Stimulated activated CD4-positive, alpha-beta T cell treated with anti-CD3 and anti-CD28 coated beads, Interleukin-12 subunit alpha, Interleukin-12 subunit beta, amount 100 ng/mL, for 4 hours (primary cell): ENCODE measurements at regions not wholly inside any gene's neighbourhood (a gene's known extent, or its start where the extent isn't known, plus 50 kb on each side); places are given as distances from the start of the nearest gene placed in this dataset.
"Not testable (repeated sequence)": the region's sequence is repeated elsewhere in the genome, so short reads cannot be mapped to it uniquely, and the experiment has no call there.

ENCODE experiments used
- DNase-seq: peaks from one replicate; pipeline ENCODE4 v3.0.0-alpha.2; 2020

- no peak for DNase-seq
These were observed 147.1 kb downstream of the C11orf91 start for GRCh38 chr11:33553486-33553885.

DNA sequence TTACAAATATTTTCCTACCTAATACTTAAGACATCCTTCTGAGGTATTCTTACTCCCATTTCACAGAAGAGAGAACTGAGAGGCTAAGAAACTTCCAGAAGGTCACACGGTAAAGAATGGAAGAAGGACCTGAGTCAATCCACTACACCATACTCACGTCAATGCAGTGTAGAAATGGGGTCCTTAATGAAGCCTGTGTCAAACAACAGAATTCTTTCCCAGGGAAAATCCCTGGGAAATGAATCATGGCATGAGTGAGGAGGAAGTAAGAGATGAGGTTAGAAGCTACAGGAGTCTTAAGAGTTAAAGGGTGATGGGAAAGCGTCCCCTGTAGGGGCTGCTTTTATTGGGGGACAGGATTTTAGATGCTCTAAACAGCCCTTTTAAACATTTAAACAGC lies 147.9 kb downstream of the C11orf91 start:
- DNase-seq = no peak

DNA sequence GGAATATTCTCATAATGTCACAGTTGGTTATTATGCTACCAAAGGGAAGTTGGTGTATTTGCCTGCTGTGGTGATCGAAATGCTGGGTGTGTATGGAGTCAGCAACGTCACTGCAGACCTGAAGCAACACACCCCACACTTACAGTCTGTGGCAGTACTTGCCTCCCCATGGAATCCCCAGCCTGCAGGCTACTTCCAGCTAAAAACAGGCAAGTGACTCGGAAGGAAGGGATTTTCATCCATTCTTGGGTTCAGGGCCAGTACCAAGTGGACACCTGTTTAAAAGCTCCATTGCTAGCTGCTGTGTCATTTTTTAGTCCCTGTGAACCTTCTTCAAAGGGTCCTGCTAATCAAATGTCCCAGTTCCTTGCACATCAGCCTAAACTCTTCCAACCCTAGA lies 149.6 kb downstream of the C11orf91 start:
- no peak for DNase-seq

GRCh38 chr11:33549483-33549882 lies 151.1 kb downstream of the C11orf91 start:
- DNase-seq = no peak

- no peak for DNase-seq
These were observed 154.7 kb downstream of the C11orf91 start for GRCh38 chr11:33545931-33546330.

DNA sequence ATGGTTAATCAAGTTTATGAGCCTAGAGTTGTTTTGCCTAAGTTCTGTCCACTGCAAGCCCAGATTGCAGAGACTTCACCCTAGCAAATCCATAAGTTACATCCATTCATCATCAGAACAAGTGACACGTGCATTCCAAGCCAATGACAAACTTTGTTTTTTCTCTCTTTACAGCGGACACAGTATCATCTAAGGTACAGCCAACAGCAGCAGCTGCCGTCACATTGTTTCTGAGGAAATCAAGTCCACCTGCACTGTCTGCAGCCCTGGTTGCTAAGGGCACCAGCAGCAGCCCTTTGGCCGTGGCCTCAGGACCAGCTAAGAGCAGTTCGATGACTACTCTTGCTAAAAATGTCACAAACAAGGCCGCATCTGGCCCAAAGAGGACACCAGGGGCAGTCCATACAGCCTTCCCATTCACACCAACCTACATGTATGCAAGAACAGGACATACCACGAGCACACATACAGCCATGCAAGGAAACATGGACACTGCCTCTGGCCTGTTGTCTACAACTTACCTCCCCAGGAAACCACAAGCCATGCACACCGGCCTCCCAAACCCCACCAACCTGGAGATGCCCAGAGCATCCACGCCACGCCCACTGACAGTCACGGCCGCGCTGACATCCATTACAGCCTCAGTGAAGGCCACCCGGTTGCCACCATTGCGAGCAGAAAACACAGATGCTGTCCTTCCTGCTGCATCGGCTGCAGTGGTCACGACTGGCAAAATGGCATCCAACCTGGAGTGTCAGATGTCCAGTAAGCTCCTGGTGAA lies 155.8 kb downstream of the C11orf91 start:
- DNase-seq = no peak

GRCh38 chr11:33543823-33544222 lies 156.8 kb downstream of the C11orf91 start:
- DNase-seq = no peak

DNA sequence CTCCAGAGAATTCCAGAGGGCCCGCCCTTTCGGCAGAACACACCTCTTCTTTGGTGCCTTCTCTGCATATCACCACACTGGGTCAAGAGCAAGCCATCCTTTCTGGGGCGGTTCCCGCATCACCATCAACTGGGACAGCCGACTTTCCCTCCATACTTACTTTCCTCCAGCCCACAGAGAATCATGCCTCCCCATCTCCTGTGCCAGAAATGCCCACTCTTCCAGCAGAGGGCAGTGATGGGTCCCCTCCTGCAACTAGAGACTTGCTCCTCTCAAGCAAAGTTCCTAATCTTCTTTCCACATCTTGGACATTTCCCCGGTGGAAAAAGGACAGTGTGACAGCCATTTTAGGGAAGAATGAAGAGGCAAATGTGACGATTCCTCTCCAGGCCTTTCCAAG lies 157.7 kb downstream of the C11orf91 start:
- peak; percentile 25 for DNase-seq

DNA sequence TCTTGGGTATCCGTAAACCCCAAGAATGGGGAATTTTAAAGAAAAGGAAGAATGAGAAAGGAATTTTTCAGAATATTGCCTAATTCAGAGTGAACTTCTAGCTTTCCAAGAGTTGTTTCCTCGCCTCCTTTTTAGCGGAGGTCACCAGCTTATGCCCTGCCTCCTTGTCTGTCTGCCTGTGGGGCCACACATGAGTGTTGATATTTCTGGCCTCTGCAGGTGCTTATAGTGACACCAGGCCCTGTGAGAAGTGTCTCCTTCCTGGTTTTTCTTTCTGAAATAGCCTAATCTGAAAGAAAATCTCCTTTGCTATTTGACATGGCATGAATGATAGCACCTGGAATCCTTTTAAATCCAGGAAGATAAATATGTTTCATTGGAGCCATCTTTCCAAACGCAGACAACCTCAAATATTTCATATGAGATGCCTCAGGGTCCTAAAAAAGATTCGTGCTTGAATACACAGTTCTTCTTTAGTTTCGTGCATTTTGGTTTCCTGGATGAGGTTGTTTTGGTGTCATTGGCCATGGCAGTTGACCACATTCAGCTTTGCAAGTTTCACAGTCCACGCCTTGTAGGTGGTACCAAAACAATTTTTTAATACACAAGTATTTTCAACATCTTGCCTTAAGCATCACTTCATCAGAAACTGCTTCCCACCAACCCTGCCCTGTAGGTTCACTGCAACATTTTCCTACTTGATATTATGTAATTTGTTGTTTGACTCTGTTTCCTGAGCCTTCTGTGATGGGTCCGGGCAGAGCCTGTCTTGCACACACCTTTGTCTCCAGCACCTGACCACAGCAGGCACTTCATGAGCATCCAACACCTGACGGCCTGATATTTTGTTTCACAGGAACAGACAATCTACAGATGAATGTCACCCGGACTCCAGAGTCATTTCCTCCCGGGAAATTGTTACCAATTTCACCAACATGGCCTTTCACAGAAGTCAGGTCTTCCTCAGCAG lies 159.4 kb downstream of the C11orf91 start:
- no peak for DNase-seq

DNA sequence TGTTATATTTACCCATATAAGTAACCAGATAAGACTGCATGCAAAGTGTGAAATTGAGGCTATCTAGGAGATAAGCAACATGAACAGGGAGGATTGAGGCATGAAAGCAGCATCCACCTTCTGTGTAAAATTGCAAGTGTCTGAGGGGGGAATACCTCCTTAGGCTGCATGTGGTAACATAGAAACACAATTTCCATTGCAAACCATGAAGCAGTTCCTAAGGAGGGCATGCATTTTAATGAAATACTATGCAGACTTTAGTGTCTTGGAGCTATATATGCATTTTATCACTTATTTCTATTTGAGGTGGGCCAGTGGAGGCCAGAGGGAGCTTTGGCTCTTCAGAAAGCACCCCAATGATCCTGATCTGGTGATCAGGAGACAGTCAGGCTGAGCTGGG lies 160.2 kb downstream of the C11orf91 start:
- no peak for DNase-seq

DNA sequence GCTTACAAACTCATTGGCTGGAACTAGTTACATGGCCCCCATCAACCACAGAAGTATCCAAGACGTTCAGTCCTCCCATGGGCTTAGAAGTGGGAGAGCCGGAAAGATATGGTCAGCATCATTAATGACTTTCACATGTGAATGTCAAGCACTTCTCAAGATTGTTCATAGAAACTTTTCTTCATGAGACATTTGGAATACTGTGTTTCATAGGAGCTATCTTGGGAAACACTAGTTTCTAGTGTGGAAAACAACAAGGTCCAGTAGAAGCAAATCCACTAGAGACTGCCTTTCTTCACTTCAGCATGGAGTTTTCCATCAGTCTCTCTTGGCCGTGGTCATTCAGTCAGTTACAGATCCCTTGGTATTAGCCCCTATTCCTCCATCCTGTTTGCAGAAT lies 160.9 kb downstream of the C11orf91 start:
- no peak for DNase-seq

GRCh38 chr11:33538726-33539125 lies 161.9 kb downstream of the C11orf91 start:
- no peak for DNase-seq

DNA sequence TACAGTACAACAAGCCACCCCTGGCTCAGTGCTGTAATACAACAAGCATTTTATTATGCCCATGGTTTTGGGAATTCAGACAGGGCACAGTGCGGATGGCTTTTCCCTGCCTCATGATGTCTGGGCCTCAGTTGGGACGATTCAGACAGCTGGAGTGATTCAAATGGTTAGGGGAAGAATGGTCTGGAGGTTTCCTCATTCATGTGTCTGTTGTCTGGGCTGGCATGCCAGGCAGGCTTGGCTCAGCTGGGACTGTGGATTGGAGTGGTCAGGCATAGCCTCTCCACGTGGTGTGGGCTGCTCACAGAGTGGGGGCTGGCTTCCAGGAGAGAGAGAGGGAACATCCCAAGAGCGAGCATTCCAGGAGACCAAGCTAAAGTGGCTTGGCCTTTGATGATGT lies 164.4 kb downstream of the C11orf91 start:
- DNase-seq = no peak

DNA sequence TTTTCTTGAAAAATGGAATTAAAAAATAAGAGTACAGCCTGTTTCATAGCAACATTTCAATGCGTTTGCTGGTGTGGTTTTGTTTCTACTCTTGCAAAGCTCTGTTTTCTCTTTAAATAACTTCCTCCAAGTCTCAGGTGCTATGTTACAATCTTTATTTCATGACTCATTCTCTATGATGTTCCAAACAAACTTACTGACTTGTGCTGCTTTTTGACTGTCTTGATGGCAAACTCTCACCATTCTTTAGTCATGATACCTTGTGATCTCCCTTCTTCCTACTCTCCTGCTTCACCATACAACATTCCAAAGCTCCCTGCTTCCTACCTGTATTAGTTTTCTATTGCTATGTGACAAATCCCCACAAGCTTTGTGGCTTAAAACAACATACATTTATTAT lies 166.1 kb downstream of the C11orf91 start:
- DNase-seq = no peak

- no peak for DNase-seq
These were observed 167.1 kb downstream of the C11orf91 start for GRCh38 chr11:33533386-33534052.

- no peak for DNase-seq
These were observed 167.8 kb downstream of the C11orf91 start for GRCh38 chr11:33532720-33533385.

DNA sequence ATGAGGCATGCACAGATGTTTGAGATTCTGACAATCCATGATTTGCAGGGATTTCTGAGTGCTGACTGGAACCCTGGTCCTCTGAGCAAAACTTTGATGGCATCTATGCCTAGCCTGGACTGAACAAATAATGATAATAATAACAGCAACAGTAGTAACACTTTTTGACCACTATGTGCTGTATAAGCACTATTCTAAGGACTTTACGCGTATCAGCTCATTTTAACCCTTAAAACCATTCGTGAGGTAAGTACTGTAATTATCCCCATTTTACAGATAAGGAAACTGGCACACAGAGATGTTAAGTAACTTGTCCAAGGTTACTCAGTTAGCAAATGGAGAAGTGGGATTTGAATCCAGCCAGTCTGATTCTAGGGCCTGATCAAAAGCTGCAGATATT lies 168.4 kb downstream of the C11orf91 start:
- no peak for DNase-seq

DNA sequence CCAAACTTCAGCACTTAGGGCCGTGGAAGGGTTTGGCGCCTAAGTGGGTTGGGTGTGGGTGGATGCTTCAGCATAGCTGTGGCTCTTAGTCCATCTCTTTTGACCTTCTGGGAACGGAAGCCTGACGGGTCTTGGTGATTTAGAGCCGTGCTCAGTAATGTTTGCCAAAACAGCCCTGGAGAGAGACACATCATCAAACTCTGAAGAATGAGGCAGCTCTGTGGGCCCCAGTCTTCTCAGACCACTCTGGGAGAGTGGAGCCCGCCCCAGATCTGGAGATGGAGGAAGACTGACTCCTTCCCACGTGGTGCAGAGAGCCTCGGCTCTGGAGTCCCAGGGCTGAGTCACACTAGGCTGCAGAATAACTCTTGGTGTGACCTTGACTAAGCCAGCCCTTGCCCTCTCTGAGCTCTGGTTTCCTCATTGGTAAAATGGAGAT lies 168.9 kb downstream of the C11orf91 start:
- DNase-seq = no peak

DNA sequence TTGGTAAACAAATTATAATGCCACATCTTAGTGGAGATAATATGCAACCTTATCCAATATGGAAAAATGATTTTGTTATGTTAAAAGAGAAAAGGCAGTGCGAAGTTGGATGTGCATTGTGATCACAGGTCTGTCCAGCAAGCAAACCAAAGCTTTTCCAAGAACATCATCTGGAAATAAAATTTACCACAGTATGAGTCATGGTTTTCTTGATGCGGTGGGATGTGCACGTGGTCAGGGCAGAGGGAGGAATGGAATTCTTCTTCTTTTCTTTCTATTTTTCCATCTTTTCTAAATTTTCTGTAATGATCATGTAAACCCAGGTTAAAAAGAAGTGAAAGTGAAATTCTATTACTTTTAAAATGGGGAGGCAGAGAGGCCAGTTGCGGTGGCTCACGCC lies 169.8 kb downstream of the C11orf91 start:
- no peak for DNase-seq

DNA sequence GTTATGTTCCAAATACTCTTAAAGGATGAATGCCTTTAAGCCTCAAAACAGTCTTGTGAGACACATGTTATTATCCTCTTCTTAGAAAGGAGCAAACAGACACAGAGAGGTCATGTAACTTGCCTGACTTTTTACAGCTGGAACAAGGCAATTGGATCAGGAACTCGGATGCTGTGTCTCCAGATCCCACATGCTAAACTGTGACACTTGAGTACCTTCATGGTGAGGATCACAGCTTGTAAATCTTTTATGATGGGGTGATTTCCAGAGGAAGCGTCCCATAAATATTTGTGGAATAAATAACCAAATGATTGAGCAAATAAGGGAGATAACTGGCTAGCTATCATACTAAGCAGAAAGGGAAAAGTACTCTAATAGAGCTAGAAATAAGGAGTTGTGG lies 171.2 kb downstream of the C11orf91 start:
- DNase-seq = no peak

DNA sequence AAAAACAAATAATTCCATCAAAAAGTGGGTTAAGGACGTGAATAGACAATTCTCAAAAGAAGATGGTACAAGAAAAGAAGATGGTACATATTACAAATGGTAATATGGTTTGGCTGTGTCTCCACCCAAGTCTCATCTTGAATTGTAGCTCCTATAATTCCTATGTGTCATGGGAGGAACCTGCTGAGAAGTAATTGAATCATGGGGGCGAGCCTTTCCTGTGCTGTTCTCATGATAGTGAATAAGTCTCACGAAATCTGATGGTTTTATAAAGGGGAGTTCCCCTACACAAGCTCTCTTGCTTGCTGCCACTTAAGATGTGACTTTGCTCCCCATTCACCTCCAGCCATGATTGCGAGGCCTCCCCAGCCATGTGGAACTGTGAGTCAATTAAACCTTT lies 172.9 kb downstream of the C11orf91 start:
- not testable (repeated sequence) for DNase-seq

DNA sequence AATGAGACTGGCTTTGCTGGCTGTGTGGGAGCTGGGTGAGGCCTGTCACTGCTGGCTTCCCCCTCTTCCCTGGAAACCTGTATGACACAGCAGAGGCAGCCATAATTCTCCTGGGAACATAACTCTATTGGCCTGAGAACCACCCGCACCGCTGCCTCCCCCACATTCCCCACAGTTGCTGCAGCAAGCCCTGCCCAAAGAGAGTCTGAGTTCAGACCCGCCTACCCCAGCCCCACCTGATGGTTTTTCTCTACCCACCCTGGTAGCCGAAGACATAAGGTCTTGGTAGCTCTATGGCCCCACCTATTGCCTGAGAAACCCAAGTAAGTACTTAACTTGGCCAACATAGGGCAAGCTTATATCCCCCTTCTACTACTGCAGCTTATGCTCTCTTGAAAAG lies 174.8 kb downstream of the C11orf91 start:
- DNase-seq = no peak

DNA sequence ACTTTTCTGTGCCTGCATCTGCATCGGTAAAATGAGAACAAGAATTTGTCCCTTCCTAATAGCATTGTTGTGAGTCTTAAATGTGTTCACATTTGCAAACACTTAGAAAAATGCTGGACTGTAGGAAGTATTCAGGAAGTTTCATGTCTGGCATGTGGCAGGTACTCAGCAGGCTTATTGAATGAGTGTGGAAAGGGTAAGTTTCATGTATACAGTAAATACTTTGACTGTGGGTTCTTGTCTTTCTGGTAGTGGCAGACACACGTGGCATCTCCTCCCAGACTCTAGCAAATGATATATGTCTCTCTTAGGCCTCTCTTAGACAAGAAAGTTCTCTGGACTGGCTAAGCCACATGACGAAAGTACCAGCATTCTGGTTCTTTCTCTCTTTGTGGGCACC lies 179.2 kb downstream of the C11orf91 start:
- no peak for DNase-seq
